Effector memory CD8-positive, alpha-beta T cell (primary cell): ENCODE measurements at regions not wholly inside any gene's neighbourhood (a gene's known extent, or its start where the extent isn't known, plus 50 kb on each side); places are given as distances from the start of the nearest gene placed in this dataset.
"Not testable (repeated sequence)": the region's sequence is repeated elsewhere in the genome, so short reads cannot be mapped to it uniquely, and the experiment has no call there.

Experiments used
- ATAC-seq: fragments of 150-1000 bp; cut with Tn5 transposase; replicated peaks from 2 replicates; pipeline ENCODE4 v1.10.0; 2021; ENCODE audit warnings: mild to moderate bottlenecking, moderate library complexity
- DNase-seq, 3 experiments: peaks; one replicate each; pipeline ENCODE4 v3.0.0; 2021
- H3K27ac Mint-ChIP-seq, 2 donors: one replicate each; pipeline ENCODE4 v1.8.0; 2022; ENCODE audit warnings: mild to moderate bottlenecking in 2 of 2, mixed read lengths in 2 of 2, moderate library complexity in 2 of 2
- H3K27me3 Mint-ChIP-seq, 2 donors: one replicate each; pipeline ENCODE4 v1.8.0; 2022; ENCODE audit warnings: mixed read lengths in 2 of 2
- H3K36me3 Mint-ChIP-seq: one replicate; pipeline ENCODE4 v1.8.0; 2022; ENCODE audit warnings: mild to moderate bottlenecking, moderate library complexity, mixed read lengths; ENCODE audit not compliant: insufficient read depth
- H3K4me1 Mint-ChIP-seq, 2 donors: one replicate each; pipeline ENCODE4 v1.8.0; 2022; ENCODE audit warnings: low read depth in 2 of 2, mixed read lengths in 2 of 2
- H3K4me3 Mint-ChIP-seq, 2 donors: one replicate each; pipeline ENCODE4 v1.8.0; 2022; ENCODE audit warnings: mild to moderate bottlenecking in 2 of 2, mixed read lengths in 2 of 2, moderate library complexity in 2 of 2
- H3K9me3 Mint-ChIP-seq, 2 donors: one replicate each; pipeline ENCODE4 v1.8.0; 2022; ENCODE audit warnings: mixed read lengths in 2 of 2

- DNase-seq (no peak), ATAC-seq (no peak)
- H3K4me3 Mint-ChIP-seq: no peak overlapping the region
- H3K27ac Mint-ChIP-seq: no peak overlapping the region
- H3K9me3 Mint-ChIP-seq: peaks cover 12 to 16% of the 10 kb centered on the region in 2 donors
- peaks cover 2% of the 10 kb centered on the region for H3K36me3 Mint-ChIP-seq
- no peaks in the 10 kb centered on the region for H3K4me1 Mint-ChIP-seq
- no peaks in the 10 kb centered on the region for H3K27me3 Mint-ChIP-seq
Observed at GRCh38 chr16:51237207-51237606, 86.1 kb upstream of the SALL1 start.

GRCh38 chr16:51236583-51236982 is 85.5 kb upstream of the SALL1 start:
- DNase-seq (no peak), ATAC-seq (no peak)
- H3K27me3 Mint-ChIP-seq: no peaks in the 10 kb centered on the region
- peaks cover 12 to 16% of the 10 kb centered on the region in 2 donors for H3K9me3 Mint-ChIP-seq
- H3K36me3 Mint-ChIP-seq: peaks cover 2% of the 10 kb centered on the region
- no peak overlapping the region for H3K4me3 Mint-ChIP-seq
- H3K4me1 Mint-ChIP-seq: no peaks in the 10 kb centered on the region
- H3K27ac Mint-ChIP-seq: no peak overlapping the region

GRCh38 chr16:51231702-51232101 is 80.6 kb upstream of the SALL1 start:
- Mint-ChIP-seq H3K4me3 (no peak overlapping the region), H3K36me3 (peaks cover 2% of the 10 kb centered on the region), H3K27ac (no peak overlapping the region), H3K27me3 (no peaks in the 10 kb centered on the region), H3K4me1 (no peaks in the 10 kb centered on the region), H3K9me3 (peaks cover 2 to 8% of the 10 kb centered on the region in 2 donors)
- no peak for ATAC-seq
- no peak for DNase-seq

GRCh38 chr16:51230035-51230434 is 79.0 kb upstream of the SALL1 start:
- DNase-seq, H3K27me3 Mint-ChIP-seq, H3K36me3 Mint-ChIP-seq, H3K9me3 Mint-ChIP-seq, H3K4me3 Mint-ChIP-seq, H3K4me1 Mint-ChIP-seq, H3K27ac Mint-ChIP-seq, ATAC-seq: not testable (repeated sequence)

- no peaks in the 10 kb centered on the region for H3K4me1 Mint-ChIP-seq
Observed at GRCh38 chr16:51228097-51228659, 77.1 kb upstream of the SALL1 start.

GRCh38 chr16:51225878-51226277 is 74.8 kb upstream of the SALL1 start:
- DNase-seq: no peak
- no peak overlapping the region for H3K27ac Mint-ChIP-seq
- no peak for ATAC-seq
- no peak overlapping the region for H3K4me3 Mint-ChIP-seq
- H3K27me3 Mint-ChIP-seq: no peaks in the 10 kb centered on the region
- no peaks in the 10 kb centered on the region for H3K36me3 Mint-ChIP-seq
- no peaks in the 10 kb centered on the region for H3K4me1 Mint-ChIP-seq
- H3K9me3 Mint-ChIP-seq: peaks cover 9 to 13% of the 10 kb centered on the region in 2 donors

More at GRCh38 chr16:51228097-51228659, 77.1 kb upstream of the SALL1 start:
- Mint-ChIP-seq H3K27me3 (no peaks in the 10 kb centered on the region), H3K36me3 (no peaks in the 10 kb centered on the region), H3K9me3 (peaks cover 8 to 16% of the 10 kb centered on the region in 2 donors), H3K27ac (no peak overlapping the region), H3K4me3 (no peak overlapping the region)
- ATAC-seq: no peak
- no peak for DNase-seq

- no peaks in the 10 kb centered on the region for H3K27me3 Mint-ChIP-seq
- DNase-seq (no peak), ATAC-seq (no peak)
- H3K27ac Mint-ChIP-seq: no peak overlapping the region
- H3K36me3 Mint-ChIP-seq: no peaks in the 10 kb centered on the region
- H3K4me3 Mint-ChIP-seq: no peak overlapping the region
- no peaks in the 10 kb centered on the region for H3K4me1 Mint-ChIP-seq
- H3K9me3 Mint-ChIP-seq: peaks cover 7 to 8% of the 10 kb centered on the region in 2 donors
Observed at GRCh38 chr16:51224317-51224716, 73.2 kb upstream of the SALL1 start.

- H3K4me3 Mint-ChIP-seq: no peak overlapping the region
- H3K4me1 Mint-ChIP-seq: no peaks in the 10 kb centered on the region
- ATAC-seq (no peak), DNase-seq (no peak)
- no peaks in the 10 kb centered on the region for H3K27me3 Mint-ChIP-seq
- no peak overlapping the region for H3K27ac Mint-ChIP-seq
- H3K9me3 Mint-ChIP-seq: peaks cover 8% of the 10 kb centered on the region in 2 donors
- H3K36me3 Mint-ChIP-seq: no peaks in the 10 kb centered on the region
Observed at GRCh38 chr16:51222016-51222415, 70.9 kb upstream of the SALL1 start.

GRCh38 chr16:51211148-51211547 is 60.1 kb upstream of the SALL1 start:
- Mint-ChIP-seq H3K4me1 (no peaks in the 10 kb centered on the region), H3K27ac (no peak overlapping the region), H3K36me3 (peaks cover 2% of the 10 kb centered on the region), H3K4me3 (no peak overlapping the region), H3K9me3 (peaks cover 3 to 5% of the 10 kb centered on the region in 2 donors), H3K27me3 (peaks cover 0 to 5% of the 10 kb centered on the region in 2 donors)
- ATAC-seq (no peak), DNase-seq (no peak)

- Mint-ChIP-seq H3K36me3 (peaks cover 3% of the 10 kb centered on the region), H3K27ac (no peak overlapping the region), H3K4me3 (no peak overlapping the region), H3K9me3 (peaks cover 0 to 7% of the 10 kb centered on the region in 2 donors), H3K27me3 (peaks cover 0 to 5% of the 10 kb centered on the region in 2 donors), H3K4me1 (no peaks in the 10 kb centered on the region)
- no peak for DNase-seq
- ATAC-seq: no peak
Observed at GRCh38 chr16:51210087-51210486, 59.0 kb upstream of the SALL1 start.

GRCh38 chr16:51201604-51202003 is 50.5 kb upstream of the SALL1 start:
- H3K27me3 Mint-ChIP-seq: no peaks in the 10 kb centered on the region
- no peak for ATAC-seq
- H3K9me3 Mint-ChIP-seq: peaks cover 13 to 15% of the 10 kb centered on the region in 2 donors
- no peak overlapping the region for H3K4me3 Mint-ChIP-seq
- no peak overlapping the region for H3K27ac Mint-ChIP-seq
- no peak for DNase-seq
- peaks cover 3% of the 10 kb centered on the region for H3K36me3 Mint-ChIP-seq
- no peaks in the 10 kb centered on the region for H3K4me1 Mint-ChIP-seq
